NB4 (cell line): ENCODE measurements at regions not wholly inside any gene's neighbourhood (a gene's known extent, or its start where the extent isn't known, plus 50 kb on each side); places are given as distances from the start of the nearest gene placed in this dataset.

Source experiments
- CTCF ChIP-seq: IDR thresholded peaks from one replicate; pipeline ENCODE4 v1.5.1; 2012; ENCODE audit warnings: low read depth, low read length
- POLR2A ChIP-seq: IDR thresholded peaks from 2 replicates; pipeline ENCODE4 v1.6.1; 2011; ENCODE audit warnings: mild to moderate bottlenecking; ENCODE audit not compliant: insufficient read length; ENCODE audit errors: extremely low read depth

GRCh38 chr15:62758126-62758951 is 284.2 kb upstream of the TPM1 start:
- no peak for TF ChIP-seq CTCF
- no peak for TF ChIP-seq POLR2A
